ENCODE measurements at regions not wholly inside any gene's neighbourhood (a gene's known extent, or its start where the extent isn't known, plus 50 kb on each side); places are given as distances from the start of the nearest gene placed in this dataset.
A peak's percentile ranks its signal among the peaks of the same experiment; 100 is the strongest.

DNA sequence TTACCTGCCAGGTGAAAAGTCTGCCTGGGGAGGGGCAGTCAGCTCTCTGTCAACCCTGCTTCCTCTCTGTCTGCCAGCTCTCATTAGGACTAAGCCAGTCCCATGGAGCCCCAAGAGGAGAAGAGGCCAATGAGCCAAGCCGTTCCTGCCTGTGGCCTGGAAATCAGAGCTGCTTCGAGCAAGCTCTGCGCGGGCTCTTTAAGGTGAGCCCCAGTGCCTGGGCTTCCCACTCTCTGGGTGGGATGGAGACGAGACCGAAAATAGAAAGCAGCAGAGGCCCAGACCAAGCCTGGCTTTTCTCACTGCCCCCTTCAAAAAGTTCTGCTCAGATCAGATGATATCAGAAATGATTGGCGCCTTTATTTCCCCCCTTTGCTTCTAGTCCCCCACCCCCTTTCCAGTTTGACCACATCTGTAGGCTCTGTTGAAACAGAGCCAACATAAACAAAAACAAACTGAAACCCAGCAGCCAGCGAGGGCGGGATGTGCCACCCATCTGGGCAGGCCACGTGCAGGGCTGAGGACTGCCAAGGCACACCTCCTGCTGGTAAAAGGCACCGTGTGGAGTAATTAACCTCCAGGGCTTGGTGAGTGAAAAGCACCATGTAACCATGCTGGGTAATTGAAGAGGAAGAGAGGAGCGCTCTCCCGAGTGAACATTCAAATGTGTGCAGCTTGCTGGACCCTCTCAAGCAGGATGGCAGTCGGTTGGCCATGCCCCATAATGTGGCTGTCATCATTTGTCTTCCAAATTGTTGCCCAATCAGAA is 471.0 kb upstream of the PROK2 start:
- TF ChIP-seq CTCF (IDR thresholded peaks at IDR 0.05; ENCODE audit: poor library complexity) (peak; percentile 6), EZH2 (IDR thresholded peaks at IDR 0.05; ENCODE audit: borderline replicate concordance) (no peak), EZH2phosphoT487 (IDR thresholded peaks at IDR 0.05; ENCODE audit: low read depth, severe bottlenecking, unreplicated experiment) (no peak)

Data from hepatocyte (in vitro differentiated cells).